GM12873 (cell line): ENCODE measurements at regions not wholly inside any gene's neighbourhood (a gene's known extent, or its start where the extent isn't known, plus 50 kb on each side); places are given as distances from the start of the nearest gene placed in this dataset.

ENCODE experiments used
- CTCF ChIP-seq: IDR thresholded peaks from 2 replicates; pipeline ENCODE4 v1.5.1; 2012; ENCODE audit warnings: low read depth, mild to moderate bottlenecking, moderate library complexity, low read length, control low read depth; ENCODE audit not compliant: insufficient read depth; ENCODE audit errors: missing control alignments

- TF ChIP-seq CTCF, result no peak
Measured at GRCh38 chr16:25637236-25637635, 54.5 kb upstream of the HS3ST4 start.

DNA sequence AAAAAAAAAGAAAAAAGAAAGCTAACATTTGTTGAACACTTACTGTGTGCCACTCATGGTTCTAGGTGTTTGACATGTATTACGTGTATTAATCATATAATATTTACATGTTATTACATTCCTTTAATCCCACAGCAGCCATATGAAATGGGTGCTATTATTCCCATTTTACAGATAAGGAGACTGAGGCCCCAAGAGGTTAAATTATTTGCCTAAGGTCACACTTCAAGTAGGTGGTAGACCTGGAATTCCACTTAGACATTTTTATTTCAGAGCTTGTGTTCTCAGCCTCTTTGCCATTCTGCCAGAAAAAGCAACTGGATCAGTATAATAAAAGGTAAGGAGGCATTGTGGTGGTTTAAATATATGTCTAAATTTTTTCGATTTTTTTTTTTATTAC lies 55.1 kb upstream of the HS3ST4 start:
- no peak for TF ChIP-seq CTCF

DNA sequence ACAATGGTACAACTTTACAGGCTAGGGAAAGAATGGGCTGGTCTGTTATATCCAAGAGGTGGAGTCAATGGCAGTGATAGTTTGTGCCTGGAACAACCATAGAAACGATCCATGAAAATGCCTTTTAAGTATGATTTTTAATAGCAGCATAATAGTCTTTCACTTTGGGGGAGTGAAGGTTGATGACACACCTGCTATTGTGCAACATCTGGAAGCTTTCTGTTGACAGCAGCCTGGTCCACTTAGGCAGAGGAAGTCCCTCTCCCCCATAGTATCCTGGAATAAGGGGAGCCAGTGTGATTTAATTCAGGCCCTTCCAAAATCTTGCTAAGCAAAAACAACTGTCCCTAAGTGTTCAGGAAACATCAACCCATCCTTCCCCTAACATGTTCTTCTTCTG lies 56.3 kb upstream of the HS3ST4 start:
- no peak for TF ChIP-seq CTCF

- TF ChIP-seq CTCF, result no peak
Measured at GRCh38 chr16:25633549-25633948, 58.2 kb upstream of the HS3ST4 start.

DNA sequence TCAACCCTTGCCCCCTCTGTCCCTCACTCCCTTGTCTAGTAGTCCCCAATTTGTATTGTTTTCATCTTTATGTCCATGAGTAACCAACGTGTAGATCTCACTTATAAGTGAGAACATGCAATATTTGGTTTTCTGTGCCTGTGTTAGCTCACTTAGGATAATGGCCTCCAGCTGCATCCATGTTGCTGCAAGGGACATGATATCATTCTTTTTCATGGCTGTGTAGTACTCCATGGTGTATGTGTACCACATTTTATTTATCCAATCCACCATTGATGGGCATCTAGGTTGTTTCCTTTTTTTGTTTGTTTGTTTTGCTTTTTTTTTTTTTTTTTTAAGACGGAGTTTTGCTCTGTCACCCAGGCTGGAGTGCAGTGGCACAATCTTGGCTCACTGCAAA lies 63.0 kb upstream of the HS3ST4 start:
- no peak for TF ChIP-seq CTCF

DNA sequence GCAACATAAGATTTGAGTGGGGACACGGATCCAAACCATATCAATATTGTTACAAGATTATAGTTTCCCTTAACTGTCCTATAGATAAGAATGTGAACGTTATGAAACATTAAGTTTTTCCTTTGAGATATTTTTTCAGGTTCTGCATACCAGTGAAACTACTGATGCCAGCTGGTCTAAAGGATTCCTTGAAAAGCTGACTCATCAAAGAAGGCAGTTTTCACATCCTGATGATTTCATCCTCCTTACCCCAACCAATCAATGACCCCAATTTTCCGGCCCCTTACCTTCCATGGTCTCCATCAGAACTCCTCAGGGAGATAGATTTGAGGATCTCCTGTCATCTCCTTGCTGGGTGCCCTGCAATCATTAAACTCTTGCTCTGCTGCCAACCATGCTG lies 64.1 kb upstream of the HS3ST4 start:
- TF ChIP-seq CTCF, result no peak

DNA sequence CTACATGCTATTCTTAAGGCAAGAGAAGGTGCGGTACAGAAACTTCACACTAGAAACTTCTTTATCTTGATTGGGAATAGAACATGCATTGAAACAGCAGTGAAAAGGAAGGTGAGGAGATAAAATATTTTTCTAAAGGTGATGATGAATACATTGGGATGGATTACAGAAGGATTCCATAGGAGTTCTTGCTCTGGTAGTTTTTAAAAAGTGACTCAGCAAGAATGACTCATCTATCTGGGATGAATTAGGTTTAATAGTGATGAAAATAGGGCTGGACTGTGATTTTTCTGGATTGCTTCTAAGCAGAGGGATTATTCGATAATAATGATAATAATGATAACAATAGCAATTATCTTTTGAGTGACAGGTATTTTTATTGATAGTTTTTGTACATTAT lies 65.6 kb upstream of the HS3ST4 start:
- TF ChIP-seq CTCF, result no peak

GRCh38 chr16:25625620-25626019 lies 66.1 kb upstream of the HS3ST4 start:
- TF ChIP-seq CTCF, result no peak
